Stimulated activated CD4-positive, alpha-beta T cell treated with anti-CD3 and anti-CD28 coated beads, TNF-alpha, amount 100 ng/mL, for 1 hour (primary cell): ENCODE measurements at regions not wholly inside any gene's neighbourhood (a gene's known extent, or its start where the extent isn't known, plus 50 kb on each side); places are given as distances from the start of the nearest gene placed in this dataset.

Source experiments
- DNase-seq, 3 donors: peaks; one replicate each; pipeline ENCODE4 v3.0.0-alpha.2; 2020; ENCODE audit warnings: low read depth in 3 of 3, low spot score in 1 of 3

- DNase-seq: no peak
These were observed 175.3 kb downstream of the ABHD5 start for GRCh38 chr3:43865887-43866528.

GRCh38 chr3:43866529-43867353 is 176.0 kb downstream of the ABHD5 start:
- DNase-seq: no peak

GRCh38 chr3:43867436-43868072 is 176.8 kb downstream of the ABHD5 start:
- DNase-seq: no peak

- no peak for DNase-seq
These were observed 178.8 kb downstream of the ABHD5 start for GRCh38 chr3:43869491-43869890.

GRCh38 chr3:43870120-43870519 is 179.4 kb downstream of the ABHD5 start:
- no peak for DNase-seq

- DNase-seq: no peak
These were observed 180.3 kb downstream of the ABHD5 start for GRCh38 chr3:43870844-43871626.

- DNase-seq: no peak
These were observed 181.0 kb downstream of the ABHD5 start for GRCh38 chr3:43871627-43872245.

- no peak for DNase-seq
These were observed 181.6 kb downstream of the ABHD5 start for GRCh38 chr3:43872301-43872700.

GRCh38 chr3:43872901-43873300 is 182.2 kb downstream of the ABHD5 start:
- DNase-seq: no peak

- DNase-seq: no peak
These were observed 183.0 kb downstream of the ABHD5 start for GRCh38 chr3:43873723-43874122.

GRCh38 chr3:43874290-43874689 is 183.6 kb downstream of the ABHD5 start:
- no peak for DNase-seq

- no peak for DNase-seq
These were observed 184.0 kb downstream of the ABHD5 start for GRCh38 chr3:43874731-43875130.

- DNase-seq: no peak
These were observed 185.9 kb downstream of the ABHD5 start for GRCh38 chr3:43876648-43877047.

- no peak for DNase-seq
These were observed 188.4 kb downstream of the ABHD5 start for GRCh38 chr3:43879166-43879565.

GRCh38 chr3:43882976-43883680 is 192.4 kb downstream of the ABHD5 start:
- no peak for DNase-seq

- DNase-seq: no peak
These were observed 193.1 kb downstream of the ABHD5 start for GRCh38 chr3:43883729-43884396.

GRCh38 chr3:43884581-43884980 is 193.8 kb downstream of the ABHD5 start:
- no peak for DNase-seq

- DNase-seq: no peak
These were observed 195.3 kb downstream of the ABHD5 start for GRCh38 chr3:43885908-43886618.

- DNase-seq: no peak
These were observed 201.3 kb downstream of the ABHD5 start for GRCh38 chr3:43892061-43892460.
